ENCODE measurements at regions not wholly inside any gene's neighbourhood (a gene's known extent, or its start where the extent isn't known, plus 50 kb on each side); places are given as distances from the start of the nearest gene placed in this dataset.

DNA sequence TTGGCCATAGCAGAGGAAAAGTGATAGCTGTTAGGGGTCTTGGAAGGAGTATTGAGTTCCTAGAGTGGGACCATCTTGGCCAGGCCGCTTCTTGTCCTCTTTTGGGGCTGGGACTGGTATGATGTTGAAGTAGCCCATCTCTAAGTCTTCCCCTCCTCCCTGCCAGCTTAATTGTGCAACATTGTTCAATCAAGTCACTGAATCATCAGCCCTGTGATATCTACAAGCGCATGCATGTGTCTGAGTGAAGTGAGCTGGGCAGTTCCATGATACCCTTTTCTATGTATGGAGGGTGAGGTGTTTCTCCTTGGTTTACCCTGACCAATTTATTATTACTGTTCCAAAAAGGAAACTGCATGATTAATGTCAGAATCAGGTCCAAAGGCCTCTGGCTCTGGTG, 112.2 kb downstream of the C9orf152 start:
- TF ChIP-seq, protein P1, sequence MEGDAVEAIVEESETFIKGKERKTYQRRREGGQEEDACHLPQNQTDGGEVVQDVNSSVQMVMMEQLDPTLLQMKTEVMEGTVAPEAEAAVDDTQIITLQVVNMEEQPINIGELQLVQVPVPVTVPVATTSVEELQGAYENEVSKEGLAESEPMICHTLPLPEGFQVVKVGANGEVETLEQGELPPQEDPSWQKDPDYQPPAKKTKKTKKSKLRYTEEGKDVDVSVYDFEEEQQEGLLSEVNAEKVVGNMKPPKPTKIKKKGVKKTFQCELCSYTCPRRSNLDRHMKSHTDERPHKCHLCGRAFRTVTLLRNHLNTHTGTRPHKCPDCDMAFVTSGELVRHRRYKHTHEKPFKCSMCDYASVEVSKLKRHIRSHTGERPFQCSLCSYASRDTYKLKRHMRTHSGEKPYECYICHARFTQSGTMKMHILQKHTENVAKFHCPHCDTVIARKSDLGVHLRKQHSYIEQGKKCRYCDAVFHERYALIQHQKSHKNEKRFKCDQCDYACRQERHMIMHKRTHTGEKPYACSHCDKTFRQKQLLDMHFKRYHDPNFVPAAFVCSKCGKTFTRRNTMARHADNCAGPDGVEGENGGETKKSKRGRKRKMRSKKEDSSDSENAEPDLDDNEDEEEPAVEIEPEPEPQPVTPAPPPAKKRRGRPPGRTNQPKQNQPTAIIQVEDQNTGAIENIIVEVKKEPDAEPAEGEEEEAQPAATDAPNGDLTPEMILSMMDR (IDR thresholded peaks at IDR 0.05): no peak
- TF ChIP-seq EZH2phosphoT487 (IDR thresholded peaks at IDR 0.05): no peak
